Endodermal cell (in vitro differentiated cells): ENCODE measurements at regions not wholly inside any gene's neighbourhood (a gene's known extent, or its start where the extent isn't known, plus 50 kb on each side); places are given as distances from the start of the nearest gene placed in this dataset.
A peak's percentile ranks its signal among the peaks of the same experiment; 100 is the strongest.

ENCODE experiments used
- DNase-seq: peaks from one replicate; pipeline ENCODE4 v3.0.0-alpha.2; 2017
- H3K27ac ChIP-seq: 2 replicates; pipeline ENCODE4 v1.5.1; 2013; ENCODE audit warnings: mild to moderate bottlenecking, low read depth, low read length, moderate library complexity
- H3K27me3 ChIP-seq: 2 replicates; pipeline ENCODE4 v1.6.1; 2013; ENCODE audit warnings: mild to moderate bottlenecking, low read length, moderate library complexity; ENCODE audit not compliant: insufficient read depth, control insufficient read depth, poor library complexity, severe bottlenecking
- H3K36me3 ChIP-seq: 2 replicates; pipeline ENCODE4 v1.7.0; 2013; ENCODE audit warnings: mild to moderate bottlenecking, low read length, moderate library complexity; ENCODE audit not compliant: control insufficient read depth, insufficient read depth
- H3K4me1 ChIP-seq: one replicate; pipeline ENCODE4 v1.7.0; 2013; ENCODE audit warnings: low read length; ENCODE audit not compliant: control insufficient read depth, insufficient read depth
- H3K4me3 ChIP-seq: 2 replicates; pipeline ENCODE4 v1.5.1; 2013; ENCODE audit warnings: mild to moderate bottlenecking, low read length, moderate library complexity
- H3K9ac ChIP-seq: 2 replicates; pipeline ENCODE4 v1.6.1; 2013; ENCODE audit warnings: mild to moderate bottlenecking, low read length, moderate library complexity; ENCODE audit not compliant: poor library complexity, severe bottlenecking; ENCODE audit errors: extremely low read depth
- H3K9me3 ChIP-seq: 2 replicates; pipeline ENCODE4 v1.6.1; 2013; ENCODE audit warnings: mild to moderate bottlenecking, low read length, moderate library complexity; ENCODE audit not compliant: control insufficient read depth
- H3K27ac Mint-ChIP-seq: 2 replicates; pipeline ENCODE4 v1.8.0; 2020; ENCODE audit warnings: mixed read lengths
- H3K27me3 Mint-ChIP-seq: 2 replicates; pipeline ENCODE4 v1.8.0; 2021; ENCODE audit warnings: mild to moderate bottlenecking, mixed read lengths; ENCODE audit not compliant: insufficient read depth
- H3K36me3 Mint-ChIP-seq: 2 replicates; pipeline ENCODE4 v1.8.0; 2020; ENCODE audit warnings: low read depth, mixed read lengths
- H3K4me1 Mint-ChIP-seq: 2 replicates; pipeline ENCODE4 v1.8.0; 2020; ENCODE audit warnings: mixed read lengths
- H3K4me3 Mint-ChIP-seq: 2 replicates; pipeline ENCODE4 v1.8.0; 2020; ENCODE audit warnings: mild to moderate bottlenecking, moderate library complexity, mixed read lengths
- H3K9me3 Mint-ChIP-seq: 2 replicates; pipeline ENCODE4 v1.8.0; 2020; ENCODE audit warnings: mild to moderate bottlenecking, mixed read lengths
- WGBS, 2 experiments: methylation state at CpG; one replicate each; pipeline versions ENCODE4 v1.1.5 to v1.1.7; 2013; ENCODE audit warnings: missing lambda C conversion rate in 2 of 2, mixed read lengths in 1 of 2; ENCODE audit not compliant: insufficient coverage in 1 of 2, insufficient read length in 1 of 2; 5-methylcytosine and 5-hydroxymethylcytosine counted together
- TF ChIP-seq, protein P1 (sequence below): fragments of 200-600 bp; sonication (generic); conservative IDR thresholded peaks from 2 replicates; pipeline ENCODE4 v1.5.0; 2021; ENCODE audit warnings: antibody characterized with exemption, mild to moderate bottlenecking

DNA sequence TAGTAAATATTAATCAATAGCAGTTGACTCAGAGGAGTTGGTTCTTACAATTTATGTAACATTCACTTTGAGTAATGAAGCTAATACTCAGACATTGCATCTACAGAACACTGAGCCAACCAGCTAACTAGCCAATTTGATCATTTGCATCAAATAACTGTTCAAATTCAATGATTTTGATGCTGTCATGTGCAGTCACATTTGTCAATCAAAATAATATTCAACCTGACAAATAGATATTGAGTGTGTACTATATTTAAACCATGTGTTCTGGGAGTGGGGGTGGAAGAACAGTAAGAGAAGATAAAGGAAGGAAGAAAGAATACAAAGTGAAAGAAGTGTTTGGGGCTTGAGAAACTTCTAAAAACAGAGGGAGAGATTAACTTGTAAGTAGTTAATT is 277.2 kb upstream of the ARHGEF26 start:
- Histone ChIP-seq H3K27me3 (no peaks in the 10 kb centered on the region), H3K9ac (no peak overlapping the region), H3K4me1 (no peaks in the 10 kb centered on the region), H3K27ac (no peak overlapping the region), H3K9me3 (no peaks in the 10 kb centered on the region), H3K4me3 (no peak overlapping the region), H3K36me3 (no peaks in the 10 kb centered on the region)
- no peaks in the 10 kb centered on the region for H3K36me3 Mint-ChIP-seq
- H3K27ac Mint-ChIP-seq = no peak overlapping the region
- TF ChIP-seq, protein P1, sequence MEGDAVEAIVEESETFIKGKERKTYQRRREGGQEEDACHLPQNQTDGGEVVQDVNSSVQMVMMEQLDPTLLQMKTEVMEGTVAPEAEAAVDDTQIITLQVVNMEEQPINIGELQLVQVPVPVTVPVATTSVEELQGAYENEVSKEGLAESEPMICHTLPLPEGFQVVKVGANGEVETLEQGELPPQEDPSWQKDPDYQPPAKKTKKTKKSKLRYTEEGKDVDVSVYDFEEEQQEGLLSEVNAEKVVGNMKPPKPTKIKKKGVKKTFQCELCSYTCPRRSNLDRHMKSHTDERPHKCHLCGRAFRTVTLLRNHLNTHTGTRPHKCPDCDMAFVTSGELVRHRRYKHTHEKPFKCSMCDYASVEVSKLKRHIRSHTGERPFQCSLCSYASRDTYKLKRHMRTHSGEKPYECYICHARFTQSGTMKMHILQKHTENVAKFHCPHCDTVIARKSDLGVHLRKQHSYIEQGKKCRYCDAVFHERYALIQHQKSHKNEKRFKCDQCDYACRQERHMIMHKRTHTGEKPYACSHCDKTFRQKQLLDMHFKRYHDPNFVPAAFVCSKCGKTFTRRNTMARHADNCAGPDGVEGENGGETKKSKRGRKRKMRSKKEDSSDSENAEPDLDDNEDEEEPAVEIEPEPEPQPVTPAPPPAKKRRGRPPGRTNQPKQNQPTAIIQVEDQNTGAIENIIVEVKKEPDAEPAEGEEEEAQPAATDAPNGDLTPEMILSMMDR = no peak
- no peak overlapping the region for H3K4me3 Mint-ChIP-seq
- H3K27me3 Mint-ChIP-seq = no peaks in the 10 kb centered on the region
- no peaks in the 10 kb centered on the region for H3K4me1 Mint-ChIP-seq
- no peak for DNase-seq
- no peaks in the 10 kb centered on the region for H3K9me3 Mint-ChIP-seq

DNA sequence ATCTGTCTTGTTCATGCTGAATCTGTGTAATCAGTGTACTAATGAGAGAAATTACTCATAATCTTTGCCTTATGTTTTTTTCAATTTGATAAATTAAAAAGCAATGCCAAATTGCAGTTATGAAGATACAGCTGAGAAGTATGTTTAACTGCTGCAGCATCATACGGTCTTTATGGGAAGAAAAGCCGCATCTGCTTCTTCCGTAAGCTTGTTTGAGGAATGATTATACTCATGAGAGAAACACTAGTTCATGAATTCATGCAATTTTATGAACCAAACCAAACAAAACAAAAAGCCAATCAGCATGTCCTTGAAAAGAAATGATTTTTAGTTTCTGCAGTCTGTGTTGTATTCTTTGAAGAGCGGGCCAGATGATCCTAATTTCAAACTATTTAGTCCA is 275.9 kb upstream of the ARHGEF26 start:
- Mint-ChIP-seq H3K36me3 (no peaks in the 10 kb centered on the region), H3K27ac (no peak overlapping the region), H3K4me1 (no peaks in the 10 kb centered on the region), H3K4me3 (no peak overlapping the region), H3K27me3 (no peaks in the 10 kb centered on the region), H3K9me3 (no peaks in the 10 kb centered on the region)
- H3K4me1 ChIP-seq = no peaks in the 10 kb centered on the region
- no peak overlapping the region for H3K9ac ChIP-seq
- TF ChIP-seq, protein P1 = no peak
- no peaks in the 10 kb centered on the region for H3K36me3 ChIP-seq
- no peak overlapping the region for H3K27ac ChIP-seq
- H3K9me3 ChIP-seq = no peaks in the 10 kb centered on the region
- no peak overlapping the region for H3K4me3 ChIP-seq
- H3K27me3 ChIP-seq = no peaks in the 10 kb centered on the region
- no peak for DNase-seq
- 91 to 100% methylated on average over 2 to 3 of the region's 4 CpGs for WGBS, 2 experiments

DNA sequence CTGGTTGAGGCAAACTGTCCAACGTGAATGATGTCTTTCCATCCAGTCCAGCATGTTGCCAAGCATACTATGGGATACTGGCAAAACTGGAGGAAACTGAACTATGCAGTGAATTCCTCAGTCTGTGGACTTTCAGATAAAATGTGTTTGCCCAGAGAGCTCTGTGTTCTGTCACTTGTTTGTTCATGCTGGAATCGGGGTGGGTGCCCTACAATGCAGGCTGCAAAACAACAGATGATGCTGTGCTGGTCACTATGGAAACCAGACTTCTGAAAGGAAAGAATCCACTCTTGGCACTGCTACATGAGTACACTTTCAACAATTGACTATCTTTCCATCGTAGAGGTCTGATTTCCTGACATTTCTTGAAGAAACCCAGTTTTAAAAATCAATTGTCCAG is 272.5 kb upstream of the ARHGEF26 start:
- Mint-ChIP-seq H3K4me3 (no peak overlapping the region), H3K27ac (no peak overlapping the region), H3K4me1 (no peaks in the 10 kb centered on the region), H3K9me3 (no peaks in the 10 kb centered on the region), H3K27me3 (no peaks in the 10 kb centered on the region), H3K36me3 (no peaks in the 10 kb centered on the region)
- H3K9ac ChIP-seq = no peak overlapping the region
- peak overlapping the region; percentile 32 for H3K27ac ChIP-seq
- H3K9me3 ChIP-seq = no peaks in the 10 kb centered on the region
- WGBS, 2 experiments = 57 to 85% methylated on average over 2 to 3 of the region's 3 CpGs
- H3K36me3 ChIP-seq = no peaks in the 10 kb centered on the region
- H3K4me3 ChIP-seq = no peak overlapping the region
- DNase-seq = no peak
- TF ChIP-seq, protein P1 = no peak
- no peaks in the 10 kb centered on the region for H3K4me1 ChIP-seq
- no peaks in the 10 kb centered on the region for H3K27me3 ChIP-seq
